H9 (cell line): ENCODE measurements at regions not wholly inside any gene's neighbourhood (a gene's known extent, or its start where the extent isn't known, plus 50 kb on each side); places are given as distances from the start of the nearest gene placed in this dataset.

Experiments
- DNase-seq: peaks from one replicate; pipeline ENCODE4 v3.0.0-alpha.2; 2017
- H2AFZ ChIP-seq: one replicate; pipeline ENCODE4 v1.6.1; 2013; ENCODE audit warnings: mild to moderate bottlenecking, low read length, control low read depth, moderate library complexity
- H2AK5ac ChIP-seq: 2 replicates; pipeline ENCODE4 v1.6.1; 2013; ENCODE audit warnings: low read length, control low read depth, mixed read lengths; ENCODE audit not compliant: insufficient read length
- H2BK120ac ChIP-seq: one replicate; pipeline ENCODE4 v1.6.1; 2013; ENCODE audit warnings: low read depth, mild to moderate bottlenecking, low read length, control low read depth, inconsistent platforms; ENCODE audit not compliant: poor library complexity, severe bottlenecking
- H2BK12ac ChIP-seq: 2 replicates; pipeline ENCODE4 v1.6.1; 2013; ENCODE audit warnings: low read length, control low read depth, mixed read lengths, low read depth; ENCODE audit not compliant: insufficient read length
- H2BK15ac ChIP-seq: 2 replicates; pipeline ENCODE4 v1.6.1; 2013; ENCODE audit warnings: low read depth, low read length, control low read depth
- H2BK20ac ChIP-seq: one replicate; pipeline ENCODE4 v1.6.1; 2013; ENCODE audit warnings: low read depth, mild to moderate bottlenecking, low read length, control low read depth, inconsistent platforms; ENCODE audit not compliant: poor library complexity, severe bottlenecking
- H2BK5ac ChIP-seq: 2 replicates; pipeline ENCODE4 v1.6.1; 2013; ENCODE audit warnings: low read length, control low read depth, mixed read lengths; ENCODE audit not compliant: insufficient read length
- H3K14ac ChIP-seq: 2 replicates; pipeline ENCODE4 v1.6.1; 2013; ENCODE audit warnings: low read length, control low read depth; ENCODE audit not compliant: insufficient read depth
- H3K18ac ChIP-seq: 2 replicates; pipeline ENCODE4 v1.6.1; 2013; ENCODE audit warnings: low read depth, mild to moderate bottlenecking, mixed read lengths, low read length, control low read depth; ENCODE audit not compliant: insufficient read length
- H3K23ac ChIP-seq: 2 replicates; pipeline ENCODE4 v1.6.1; 2013; ENCODE audit warnings: low read length, control low read depth, mixed read lengths, low read depth; ENCODE audit not compliant: insufficient read length
- H3K23me2 ChIP-seq: 2 replicates; pipeline ENCODE4 v1.6.1; 2013; ENCODE audit warnings: low read depth, mild to moderate bottlenecking, mixed read lengths, low read length, control low read depth; ENCODE audit not compliant: insufficient read length, poor library complexity, severe bottlenecking
- H3K27ac ChIP-seq: 2 replicates; pipeline ENCODE4 v1.5.1; 2013; ENCODE audit warnings: low read length, control low read depth, mixed read lengths, low read depth; ENCODE audit not compliant: insufficient read length
- H3K27me3 ChIP-seq: 2 replicates; pipeline ENCODE4 v1.6.1; 2013; ENCODE audit warnings: low read length, control low read depth, inconsistent platforms; ENCODE audit not compliant: insufficient read depth
- H3K4ac ChIP-seq: 2 replicates; pipeline ENCODE4 v1.6.1; 2013; ENCODE audit warnings: low read depth, mild to moderate bottlenecking, control low read depth, inconsistent platforms, low read length, moderate library complexity
- H3K4me1 ChIP-seq: 2 replicates; pipeline ENCODE4 v1.6.1; 2013; ENCODE audit warnings: low read length, control low read depth, inconsistent platforms; ENCODE audit not compliant: insufficient read depth
- H3K4me2 ChIP-seq: 2 replicates; pipeline ENCODE4 v1.6.1; 2013; ENCODE audit warnings: low read length, control low read depth, mixed read lengths; ENCODE audit not compliant: insufficient read length, insufficient read depth
- H3K56ac ChIP-seq: 2 replicates; pipeline ENCODE4 v1.6.1; 2013; ENCODE audit warnings: low read depth, mild to moderate bottlenecking, mixed read lengths, low read length, control low read depth; ENCODE audit not compliant: insufficient read length
- H3K79me1 ChIP-seq: 2 replicates; pipeline ENCODE4 v1.6.1; 2013; ENCODE audit warnings: low read depth, mild to moderate bottlenecking, moderate library complexity, low read length, control low read depth, inconsistent platforms; ENCODE audit not compliant: insufficient read depth, poor library complexity, severe bottlenecking
- H3K79me2 ChIP-seq: 2 replicates; pipeline ENCODE4 v1.6.1; 2013; ENCODE audit warnings: low read length, control low read depth, inconsistent platforms; ENCODE audit not compliant: insufficient read depth
- H3K9ac ChIP-seq: 2 replicates; pipeline ENCODE4 v1.6.1; 2013; ENCODE audit warnings: low read length, control low read depth, mixed read lengths; ENCODE audit not compliant: insufficient read length; ENCODE audit errors: extremely low read depth
- H3K9me3 ChIP-seq: one replicate; pipeline ENCODE4 v1.6.1; 2013; ENCODE audit warnings: low read depth, low read length, inconsistent platforms; ENCODE audit not compliant: control insufficient read depth
- H3T11ph ChIP-seq: one replicate; pipeline ENCODE4 v1.6.1; 2013; ENCODE audit warnings: mild to moderate bottlenecking, low read length, control low read depth, inconsistent platforms
- H4K20me1 ChIP-seq: one replicate; pipeline ENCODE4 v1.6.1; 2013; ENCODE audit not compliant: control insufficient read depth, insufficient read length, insufficient read depth
- H4K5ac ChIP-seq: 2 replicates; pipeline ENCODE4 v1.6.1; 2013; ENCODE audit warnings: low read depth, mild to moderate bottlenecking, mixed read lengths, low read length, control low read depth; ENCODE audit not compliant: insufficient read length
- H4K8ac ChIP-seq: replicated peaks from 2 replicates; pipeline ENCODE4 v1.6.1; 2013; ENCODE audit warnings: low read length, control low read depth, mixed read lengths, low read depth; ENCODE audit not compliant: insufficient read length
- H4K91ac ChIP-seq: 2 replicates; pipeline ENCODE4 v1.6.1; 2013; ENCODE audit warnings: low read depth, mild to moderate bottlenecking, moderate library complexity, mixed read lengths, low read length, control low read depth; ENCODE audit not compliant: insufficient read length
- H3K27ac Mint-ChIP-seq, 3 experiments: 2 replicates in 2 of 3; 3 replicates in 1 of 3; pipeline ENCODE4 v1.8.0; 2020 to 2021; ENCODE audit warnings: mixed read lengths in 3 of 3, mild to moderate bottlenecking in 1 of 3, moderate library complexity in 1 of 3
- H3K27me3 Mint-ChIP-seq: 2 replicates; pipeline ENCODE4 v1.8.0; 2021; ENCODE audit warnings: low read depth, mild to moderate bottlenecking, moderate library complexity, mixed read lengths
- H3K36me3 Mint-ChIP-seq, 3 experiments: 2 replicates in 2 of 3; 3 replicates in 1 of 3; pipeline ENCODE4 v1.8.0; 2020 to 2021; ENCODE audit warnings: low read depth in 3 of 3, mixed read lengths in 3 of 3; ENCODE audit not compliant: insufficient read depth in 1 of 3
- H3K4me1 Mint-ChIP-seq, 2 experiments: 2 replicates each; pipeline ENCODE4 v1.8.0; 2020; ENCODE audit warnings: mixed read lengths in 2 of 2
- H3K4me3 Mint-ChIP-seq, 2 experiments: 2 replicates in 1 of 2; 3 replicates in 1 of 2; pipeline ENCODE4 v1.8.0; 2020 to 2021; ENCODE audit warnings: mild to moderate bottlenecking in 2 of 2, mixed read lengths in 2 of 2, moderate library complexity in 1 of 2
- H3K9me3 Mint-ChIP-seq, 2 experiments: 2 replicates in 1 of 2; 3 replicates in 1 of 2; pipeline ENCODE4 v1.8.0; 2020; ENCODE audit warnings: mild to moderate bottlenecking in 2 of 2, mixed read lengths in 2 of 2, moderate library complexity in 1 of 2
- WGBS: extraction: QIAGEN DNeasy Blood & Tissue Kit; methylation state at CpG from one replicate; pipeline ENCODE4 v1.1.7; 2013; ENCODE audit warnings: missing lambda C conversion rate, low lambda C conversion rate, mixed read lengths; ENCODE audit not compliant: insufficient read length; ENCODE audit errors: extremely low coverage; 5-methylcytosine and 5-hydroxymethylcytosine counted together
- TF ChIP-seq, protein P1 (sequence below): fragments of 200-600 bp; sonication (generic); conservative IDR thresholded peaks from 3 replicates; pipeline ENCODE4 v1.8.0; 2021; ENCODE audit warnings: antibody characterized with exemption, mild to moderate bottlenecking

DNA sequence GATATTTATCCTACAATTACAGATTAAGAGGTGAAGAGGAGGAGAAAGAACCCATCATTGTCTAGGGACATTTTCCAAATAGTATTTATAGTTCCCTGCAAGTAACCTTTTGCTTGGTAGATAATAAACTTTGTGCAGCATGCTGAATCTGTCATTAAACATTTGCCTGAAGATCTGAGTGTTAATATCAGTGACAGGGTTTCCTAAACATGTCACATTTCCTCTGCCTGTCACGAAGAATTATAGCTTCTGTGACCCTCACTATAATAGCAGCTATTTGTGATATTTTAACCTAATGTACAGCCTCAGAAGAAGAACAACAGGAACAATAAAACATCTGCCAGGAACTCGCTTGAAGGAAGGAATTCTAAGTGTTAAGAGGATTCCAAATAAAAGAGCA, 350.3 kb downstream of the GXYLT1 start:
- H2AK5ac ChIP-seq, result no peak overlapping the region
- H2AFZ ChIP-seq, result no peak overlapping the region
- no peaks in the 10 kb centered on the region for H4K20me1 ChIP-seq
- no peak overlapping the region for H3K27ac Mint-ChIP-seq
- H3K23me2 ChIP-seq, result no peaks in the 10 kb centered on the region
- no peak overlapping the region for H3K23ac ChIP-seq
- no peak overlapping the region for H4K91ac ChIP-seq
- no peaks in the 10 kb centered on the region for H3K79me2 ChIP-seq
- H3K9me3 Mint-ChIP-seq, result peaks cover 9 to 14% of the 10 kb centered on the region in 2 experiments
- H3K56ac ChIP-seq, result no peak overlapping the region
- no peak overlapping the region for H2BK12ac ChIP-seq
- no peak overlapping the region for H3K18ac ChIP-seq
- H2BK15ac ChIP-seq, result no peak overlapping the region
- no peak overlapping the region for H2BK120ac ChIP-seq
- no peaks in the 10 kb centered on the region; the same call in 1 of the 2 replicates for H3K27me3 Mint-ChIP-seq
- no peak overlapping the region for H3K9ac ChIP-seq
- no peak overlapping the region for H3K4me3 Mint-ChIP-seq
- no CpG with 5 or more reads among the region's 2 CpGs for WGBS
- no peaks in the 10 kb centered on the region for H3K4me1 Mint-ChIP-seq
- no peak overlapping the region for H3T11ph ChIP-seq
- H3K36me3 Mint-ChIP-seq, result peaks cover 3 to 13% (median 8%) of the 10 kb centered on the region in 3 experiments; a peak in 6 of 7 replicates
- H3K9me3 ChIP-seq, result no peaks in the 10 kb centered on the region
- H3K27ac ChIP-seq, result no peak overlapping the region
- no peak overlapping the region for H3K4me2 ChIP-seq
- no peaks in the 10 kb centered on the region for H3K4me1 ChIP-seq
- H3K14ac ChIP-seq, result no peak overlapping the region
- no peak overlapping the region for H2BK5ac ChIP-seq
- TF ChIP-seq, protein P1, sequence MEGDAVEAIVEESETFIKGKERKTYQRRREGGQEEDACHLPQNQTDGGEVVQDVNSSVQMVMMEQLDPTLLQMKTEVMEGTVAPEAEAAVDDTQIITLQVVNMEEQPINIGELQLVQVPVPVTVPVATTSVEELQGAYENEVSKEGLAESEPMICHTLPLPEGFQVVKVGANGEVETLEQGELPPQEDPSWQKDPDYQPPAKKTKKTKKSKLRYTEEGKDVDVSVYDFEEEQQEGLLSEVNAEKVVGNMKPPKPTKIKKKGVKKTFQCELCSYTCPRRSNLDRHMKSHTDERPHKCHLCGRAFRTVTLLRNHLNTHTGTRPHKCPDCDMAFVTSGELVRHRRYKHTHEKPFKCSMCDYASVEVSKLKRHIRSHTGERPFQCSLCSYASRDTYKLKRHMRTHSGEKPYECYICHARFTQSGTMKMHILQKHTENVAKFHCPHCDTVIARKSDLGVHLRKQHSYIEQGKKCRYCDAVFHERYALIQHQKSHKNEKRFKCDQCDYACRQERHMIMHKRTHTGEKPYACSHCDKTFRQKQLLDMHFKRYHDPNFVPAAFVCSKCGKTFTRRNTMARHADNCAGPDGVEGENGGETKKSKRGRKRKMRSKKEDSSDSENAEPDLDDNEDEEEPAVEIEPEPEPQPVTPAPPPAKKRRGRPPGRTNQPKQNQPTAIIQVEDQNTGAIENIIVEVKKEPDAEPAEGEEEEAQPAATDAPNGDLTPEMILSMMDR, result no peak
- no peaks in the 10 kb centered on the region for H3K27me3 ChIP-seq
- H3K79me1 ChIP-seq, result no peaks in the 10 kb centered on the region
- no peak for DNase-seq
- H4K5ac ChIP-seq, result no peak overlapping the region
- no peak overlapping the region for H4K8ac ChIP-seq
- H2BK20ac ChIP-seq, result no peak overlapping the region
- no peak overlapping the region for H3K4ac ChIP-seq
